Activated CD4-positive, alpha-beta T cell treated with anti-CD3 and anti-CD28 coated beads for 1 hour (primary cell): ENCODE measurements at regions not wholly inside any gene's neighbourhood (a gene's known extent, or its start where the extent isn't known, plus 50 kb on each side); places are given as distances from the start of the nearest gene placed in this dataset.
A peak's percentile ranks its signal among the peaks of the same experiment; 100 is the strongest.

ENCODE experiments used
- DNase-seq: peaks from one replicate; pipeline ENCODE4 v3.0.0-alpha.2; 2020

- no peak for DNase-seq
Observed at GRCh38 chr10:8435186-8436055, 380.9 kb downstream of the GATA3 start.

- DNase-seq, result no peak
Observed at GRCh38 chr10:8437896-8438295, 383.4 kb downstream of the GATA3 start.

DNA sequence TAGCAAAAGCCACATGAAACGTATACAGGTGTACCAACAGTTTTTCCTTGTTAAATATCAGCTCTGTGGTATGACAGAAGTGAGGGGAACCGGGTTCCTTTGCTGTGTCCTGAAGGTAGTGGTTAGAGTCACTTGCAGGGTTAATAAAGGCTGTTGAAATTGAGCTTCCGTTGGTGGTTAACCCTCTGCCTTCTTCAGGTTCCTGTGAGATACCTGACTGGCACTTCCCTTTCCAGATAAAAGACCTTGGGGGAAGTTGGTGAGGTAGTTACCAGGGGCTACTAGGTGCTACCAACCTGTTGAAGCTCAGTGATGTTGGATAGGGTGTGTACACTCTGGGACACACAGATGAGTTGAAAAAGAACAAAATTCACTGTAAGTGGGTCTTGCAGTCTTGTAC, 384.1 kb downstream of the GATA3 start:
- no peak for DNase-seq

GRCh38 chr10:8439040-8439439, 384.6 kb downstream of the GATA3 start:
- no peak for DNase-seq

GRCh38 chr10:8444630-8445029, 390.1 kb downstream of the GATA3 start:
- peak; percentile 15 for DNase-seq

DNA sequence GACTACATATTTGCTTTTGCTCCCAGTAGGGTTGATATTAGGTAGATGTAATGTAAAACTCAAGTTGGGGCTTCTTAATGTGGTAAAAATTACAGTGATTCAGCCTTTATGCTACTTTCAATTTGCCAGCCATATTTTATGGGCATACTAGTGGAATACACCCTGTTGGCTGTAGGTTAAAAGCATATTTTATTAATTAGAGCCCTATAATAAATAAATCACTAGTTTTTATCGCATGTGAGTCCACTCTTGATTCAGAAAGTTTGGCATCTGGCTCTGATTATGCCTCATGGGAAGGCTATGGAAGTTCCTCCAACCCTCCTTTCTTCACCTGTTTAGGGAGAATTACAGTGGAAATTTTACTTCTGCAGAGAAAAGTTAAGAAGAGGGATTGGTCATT, 390.9 kb downstream of the GATA3 start:
- no peak for DNase-seq

DNA sequence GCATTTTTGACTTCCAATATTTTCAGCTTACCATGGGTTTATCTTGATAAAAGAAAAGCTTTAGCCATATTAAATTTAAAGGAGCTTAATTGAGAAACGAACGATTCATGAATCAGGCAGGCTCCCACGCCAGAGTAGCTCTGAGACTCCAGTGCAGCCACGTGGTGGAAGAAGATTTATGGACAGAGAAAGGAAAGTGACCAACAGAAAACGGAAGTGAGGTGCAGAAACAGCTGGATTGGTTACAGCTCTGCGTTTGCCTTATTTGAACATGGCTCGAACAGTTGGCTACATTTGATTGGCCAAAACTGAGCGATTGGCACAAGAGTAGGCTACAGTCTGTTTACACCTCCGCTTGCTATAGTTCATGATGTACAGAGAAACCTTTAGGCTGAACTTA, 395.4 kb downstream of the GATA3 start:
- DNase-seq, result no peak

DNA sequence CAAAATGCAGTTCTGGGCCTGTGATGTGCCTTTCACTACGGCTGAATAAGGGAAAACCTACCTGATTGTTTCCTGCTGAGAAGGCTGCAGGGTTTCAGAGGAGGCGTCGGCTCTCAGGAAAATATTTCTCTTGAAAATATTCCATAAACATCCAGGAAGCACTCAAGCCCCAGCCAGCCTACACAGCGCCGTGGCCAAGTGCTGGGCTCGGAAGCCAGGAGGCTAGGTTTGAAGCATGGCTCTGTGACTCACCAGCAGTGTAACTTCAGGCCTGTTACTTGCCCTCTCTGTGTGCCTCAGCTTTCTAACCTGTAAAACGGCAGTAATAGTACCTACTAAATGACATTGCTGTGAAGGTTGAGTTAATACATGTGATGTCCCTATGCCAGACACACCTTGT, 399.1 kb downstream of the GATA3 start:
- DNase-seq, result no peak

DNA sequence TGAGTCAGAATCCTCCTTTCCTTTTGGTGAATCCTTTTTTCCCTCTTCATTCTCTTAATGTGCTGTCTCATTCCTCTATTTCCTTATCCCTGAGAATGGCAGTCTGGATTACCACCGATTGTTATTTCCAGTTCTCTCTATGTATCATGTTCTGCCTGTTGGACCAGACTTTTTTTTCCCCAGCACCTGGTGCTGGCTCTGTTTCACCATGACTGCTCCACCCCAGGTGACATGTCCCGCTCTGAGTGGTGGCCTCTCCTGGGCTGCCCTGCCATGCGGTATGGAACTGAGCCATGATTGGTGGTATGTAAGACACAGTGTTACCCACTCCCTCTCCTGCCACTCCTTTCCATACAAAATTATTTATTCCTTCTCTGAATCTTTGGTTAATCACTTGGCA, 399.9 kb downstream of the GATA3 start:
- DNase-seq, result no peak

- no peak for DNase-seq
Observed at GRCh38 chr10:8455181-8455580, 400.7 kb downstream of the GATA3 start.

DNA sequence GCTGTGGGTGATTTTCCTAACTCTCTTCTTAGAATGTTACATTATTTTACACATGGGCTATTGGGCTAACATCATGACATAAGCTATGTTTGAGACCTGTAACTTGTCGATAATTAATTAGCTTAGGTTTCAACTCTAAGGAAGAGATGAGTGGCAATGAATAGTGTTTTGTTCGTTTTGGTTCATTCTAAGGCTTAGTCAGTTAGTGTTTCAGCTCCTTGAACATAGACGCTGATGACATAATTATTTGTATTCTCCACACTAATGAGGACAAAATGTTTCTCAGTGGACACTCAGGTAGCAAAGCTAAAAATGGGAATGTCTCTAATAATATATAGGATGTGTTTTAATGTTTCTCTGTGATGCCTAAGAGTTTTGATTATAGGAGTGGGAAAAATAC, 401.9 kb downstream of the GATA3 start:
- DNase-seq, result no peak

GRCh38 chr10:8460626-8461025, 406.1 kb downstream of the GATA3 start:
- no peak for DNase-seq

- DNase-seq, result no peak
Observed at GRCh38 chr10:8462565-8462964, 408.1 kb downstream of the GATA3 start.

GRCh38 chr10:8463853-8464252, 409.4 kb downstream of the GATA3 start:
- DNase-seq, result no peak

GRCh38 chr10:8468477-8468876, 414.0 kb downstream of the GATA3 start:
- no peak for DNase-seq

DNA sequence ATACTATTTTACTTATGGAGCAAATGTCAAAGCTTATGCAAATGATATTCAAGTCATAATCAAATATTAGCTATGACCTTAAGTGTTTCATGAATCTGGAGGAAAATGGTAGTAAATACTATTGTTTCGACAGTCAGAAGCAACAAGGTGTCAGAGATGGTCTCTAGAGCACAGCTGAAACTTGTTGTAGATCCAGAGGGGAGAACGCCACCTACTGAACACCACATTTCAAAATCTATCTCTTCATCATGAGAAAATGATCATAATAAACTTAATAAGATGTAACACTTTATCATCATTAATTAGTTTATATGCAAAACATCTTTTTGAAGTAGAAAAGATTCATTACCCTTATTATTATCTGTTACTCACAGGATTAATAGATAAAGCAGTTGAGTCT, 418.7 kb downstream of the GATA3 start:
- no peak for DNase-seq

- no peak for DNase-seq
Observed at GRCh38 chr10:8477300-8477699, 422.8 kb downstream of the GATA3 start.

DNA sequence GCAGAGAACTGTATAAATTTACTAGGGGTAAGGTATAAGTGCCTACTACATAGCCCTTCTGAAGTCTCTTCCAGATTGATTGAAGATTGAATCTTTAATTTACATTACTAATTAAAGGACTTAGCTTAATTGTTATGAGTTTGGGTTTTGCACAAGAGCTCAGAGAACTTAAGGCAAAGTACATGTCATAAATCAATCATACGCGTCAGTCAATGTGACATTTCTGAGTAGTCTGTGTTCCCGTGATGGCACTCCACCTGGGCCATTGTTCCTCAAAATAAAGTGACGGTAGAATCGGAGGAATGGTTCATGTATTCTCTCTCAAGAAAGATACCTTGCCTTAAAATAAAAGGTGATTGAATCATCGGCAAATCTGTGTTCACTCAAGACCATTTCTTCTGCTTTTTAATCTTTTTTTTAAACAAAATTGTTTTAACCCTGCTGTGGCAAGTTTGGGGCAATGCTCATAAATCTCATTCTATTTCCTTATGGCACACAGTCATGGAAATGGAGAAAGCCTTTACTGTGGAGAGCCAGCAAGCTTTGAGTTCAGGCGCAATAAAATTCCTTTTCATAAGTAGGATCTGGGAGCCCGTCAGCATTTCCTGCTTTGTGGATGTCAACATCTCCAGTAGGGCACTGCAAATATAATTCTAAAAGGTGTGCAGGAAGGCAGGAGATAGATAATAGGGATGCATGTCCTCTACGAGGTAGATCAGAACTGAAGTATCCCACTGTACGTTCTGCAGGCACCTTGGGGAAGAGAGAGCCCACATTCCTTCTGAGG, 427.4 kb downstream of the GATA3 start:
- no peak for DNase-seq

GRCh38 chr10:8485032-8485431, 430.5 kb downstream of the GATA3 start:
- no peak for DNase-seq

DNA sequence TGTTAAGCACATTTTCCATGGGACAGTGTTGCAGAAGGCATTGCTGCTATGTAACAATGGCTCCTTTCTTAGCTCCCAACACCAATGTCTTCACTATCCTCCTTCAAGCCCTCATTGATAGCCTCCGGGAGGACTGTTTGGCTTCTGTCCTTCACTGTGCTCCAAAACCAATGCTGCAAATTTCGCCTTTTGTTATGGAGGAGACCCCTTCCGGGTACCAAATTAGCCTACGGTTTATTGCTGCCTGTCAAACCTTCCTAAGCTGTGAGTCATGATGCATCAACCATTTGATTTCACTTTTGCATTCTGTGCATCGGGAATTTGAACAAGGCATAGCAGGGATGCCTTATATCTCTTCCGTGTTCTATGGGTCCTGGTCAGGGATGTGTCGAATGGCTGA, 432.9 kb downstream of the GATA3 start:
- DNase-seq, result no peak

DNA sequence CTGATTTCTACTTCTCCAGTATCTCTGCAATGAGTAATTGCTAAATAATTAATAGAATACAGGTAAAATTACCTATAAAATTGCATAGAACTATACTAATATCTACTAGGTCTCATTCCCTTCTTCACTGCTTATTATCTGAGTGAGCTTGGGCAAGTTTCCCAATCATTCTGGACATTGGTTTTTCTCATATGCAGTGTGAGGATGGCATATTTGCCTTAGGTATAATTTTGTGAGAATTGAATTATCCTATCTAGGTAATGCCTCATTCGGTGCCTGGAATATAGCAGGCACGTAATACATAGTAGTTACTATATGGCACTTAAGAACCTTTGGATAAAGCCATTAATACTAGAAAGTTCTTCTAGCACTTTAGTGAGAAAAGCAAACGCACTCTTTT, 434.7 kb downstream of the GATA3 start:
- DNase-seq, result no peak

DNA sequence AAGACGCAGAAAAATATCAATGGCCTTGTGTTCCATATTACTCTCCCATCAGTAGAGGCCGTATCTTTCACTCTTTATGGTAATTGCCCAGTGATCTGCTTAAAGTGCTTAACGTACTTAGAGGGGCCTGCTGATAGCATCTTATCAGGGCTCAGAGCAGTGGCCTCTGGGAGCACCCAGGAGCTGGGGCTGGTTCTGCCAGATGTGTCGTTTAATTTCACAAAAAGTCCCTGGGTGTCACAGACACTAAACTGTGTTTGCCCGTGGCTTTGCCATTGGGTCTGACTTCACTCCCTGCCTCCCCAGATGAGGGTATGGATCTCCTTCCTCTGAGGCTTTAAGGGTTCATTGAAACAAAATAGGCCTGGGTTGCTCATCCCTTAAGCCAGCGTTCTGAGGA, 435.3 kb downstream of the GATA3 start:
- no peak for DNase-seq

GRCh38 chr10:8498290-8498689, 443.8 kb downstream of the GATA3 start:
- no peak for DNase-seq

- DNase-seq, result no peak
Observed at GRCh38 chr10:8498881-8499280, 444.4 kb downstream of the GATA3 start.
